GM19397 (cell line): ENCODE measurements at regions not wholly inside any gene's neighbourhood (a gene's known extent, or its start where the extent isn't known, plus 50 kb on each side); places are given as distances from the start of the nearest gene placed in this dataset.

Source experiments
- ATAC-seq: cut with Tn5 transposase; IDR thresholded peaks from one replicate; pipeline ENCODE4 v1.9.1; 2021; ENCODE audit warnings: mild to moderate bottlenecking, moderate library complexity; ENCODE audit not compliant: unreplicated experiment

DNA sequence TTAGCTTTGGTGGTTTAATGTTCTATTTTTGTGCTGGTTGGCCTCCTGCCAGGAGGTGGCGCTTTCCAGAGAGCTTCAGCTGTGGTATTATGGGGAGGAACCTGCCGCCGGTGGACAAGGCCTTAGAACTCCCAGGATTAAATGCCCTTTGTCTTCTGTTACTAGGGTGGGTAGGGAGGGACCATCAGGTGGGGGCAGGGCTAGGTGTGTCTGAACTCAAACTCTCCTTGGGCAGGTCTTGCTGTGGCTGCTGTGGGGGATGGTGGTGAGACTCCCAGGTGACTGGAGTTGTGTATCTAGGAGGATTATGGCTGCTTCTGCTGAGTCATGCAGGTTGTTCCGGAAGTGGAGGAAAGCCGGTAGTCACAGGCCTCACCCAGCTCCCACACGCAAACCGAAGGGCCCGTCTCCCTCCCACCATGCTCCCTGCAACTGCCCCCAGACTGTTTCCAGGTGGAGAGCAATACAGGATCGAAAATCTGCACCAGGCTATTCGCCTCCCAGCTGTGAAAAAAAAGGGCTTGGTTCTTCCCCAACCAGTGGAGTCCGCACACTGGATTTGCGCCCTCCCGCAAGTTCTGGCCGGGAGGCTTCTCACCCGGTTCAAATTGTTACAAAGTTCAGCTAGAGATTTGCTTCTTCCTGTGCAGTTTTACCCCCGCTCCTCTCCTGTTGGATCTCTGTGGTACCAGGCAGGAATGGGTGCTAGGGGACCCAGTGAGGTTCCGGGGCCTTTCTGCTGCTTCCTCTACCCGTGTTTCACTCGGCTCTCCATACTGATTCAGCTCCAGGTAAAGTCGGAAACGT, 220.5 kb downstream of the CENPF start:
- no peak for ATAC-seq

DNA sequence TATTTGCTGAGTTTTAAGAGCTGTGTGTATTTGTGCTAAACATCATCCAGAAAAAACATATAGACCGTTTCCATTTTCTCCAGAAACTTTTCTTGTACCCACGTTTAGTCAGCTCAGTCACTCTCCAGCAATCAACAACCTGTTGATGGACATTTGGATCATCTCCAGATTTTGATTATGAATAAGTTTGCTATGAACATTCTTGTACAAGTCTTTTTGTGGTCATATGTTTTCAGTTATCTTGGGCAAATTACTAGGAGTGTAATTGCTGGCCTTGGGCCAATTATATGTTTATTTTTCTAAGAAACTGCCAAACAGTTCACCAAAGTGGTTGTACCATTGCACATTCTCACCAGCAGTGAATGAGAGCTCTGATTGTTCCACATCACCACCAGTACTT, 221.8 kb downstream of the CENPF start:
- no peak for ATAC-seq

DNA sequence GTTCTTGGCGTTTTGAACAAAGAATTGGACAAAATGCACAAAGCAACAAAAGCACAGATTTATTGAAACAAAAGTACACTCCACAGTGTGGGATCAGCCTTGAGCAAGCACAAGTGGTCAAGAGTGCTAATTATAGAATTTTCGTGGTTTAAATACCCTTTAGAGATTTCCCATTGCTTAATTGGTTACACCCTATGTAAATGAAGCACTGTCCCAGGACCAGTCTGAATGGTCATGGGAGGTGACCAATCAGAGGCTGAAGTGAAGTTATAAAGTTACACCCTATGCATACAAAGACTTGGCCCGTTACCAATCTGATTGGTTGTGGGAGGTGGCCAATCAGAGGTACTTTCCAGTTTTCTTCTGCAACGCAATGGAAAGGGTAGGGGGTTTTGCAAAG, 223.6 kb downstream of the CENPF start:
- ATAC-seq = no peak

DNA sequence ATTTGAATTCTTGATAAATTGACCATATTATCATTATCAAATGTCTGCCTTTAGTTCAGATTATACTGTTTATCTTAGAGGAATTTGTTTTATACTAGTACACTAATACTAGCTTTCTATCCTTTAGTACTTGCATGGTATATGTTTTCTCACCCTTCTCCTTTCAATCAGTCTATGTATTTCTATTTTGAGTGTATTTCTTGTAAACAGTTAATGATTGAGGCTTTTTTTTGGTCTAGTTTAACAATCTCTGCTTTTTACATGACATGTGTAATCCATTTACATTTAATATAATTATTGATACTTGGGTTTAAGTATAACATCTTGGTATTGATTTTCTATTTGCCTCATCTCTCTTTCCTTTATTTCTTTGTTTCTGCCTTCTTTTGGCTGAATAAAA, 224.9 kb downstream of the CENPF start:
- ATAC-seq = no peak

DNA sequence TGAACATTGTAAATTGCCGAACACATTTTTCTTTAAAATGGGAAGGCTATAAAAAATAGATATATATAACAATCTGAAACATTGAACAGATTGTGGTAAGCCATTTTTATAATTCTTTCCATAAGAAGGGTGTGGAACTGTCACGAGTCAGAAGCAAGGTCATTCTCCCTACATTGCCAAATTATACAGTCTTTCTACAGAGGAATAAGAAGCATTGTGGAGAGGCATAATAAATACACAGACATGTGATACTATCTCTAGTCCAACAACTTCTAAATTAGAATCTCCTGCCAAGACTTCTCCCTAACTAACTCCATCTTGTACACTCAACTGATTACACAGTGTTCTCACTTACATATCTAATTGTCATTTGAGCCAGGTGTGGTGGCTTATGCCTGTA, 227.9 kb downstream of the CENPF start:
- ATAC-seq = no peak

DNA sequence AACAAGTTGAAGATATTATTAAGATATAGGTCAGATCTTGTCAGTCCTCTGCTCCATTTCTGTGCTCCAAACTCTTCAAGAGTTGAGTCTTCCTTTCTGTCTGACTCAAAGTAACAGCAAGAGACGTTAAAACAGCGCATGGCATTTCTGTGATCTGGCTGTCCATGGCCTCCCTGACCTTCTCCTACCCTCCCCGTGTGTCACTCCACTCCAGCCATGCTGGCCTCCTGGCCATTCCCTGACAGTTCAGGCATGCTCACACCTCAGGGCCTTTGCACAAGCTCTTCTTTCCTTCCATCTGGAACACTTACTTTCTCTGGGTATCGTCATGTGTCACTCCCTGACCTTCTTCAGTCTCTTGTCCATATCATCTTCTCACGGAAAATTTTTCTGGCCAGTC, 229.0 kb downstream of the CENPF start:
- ATAC-seq = no peak

DNA sequence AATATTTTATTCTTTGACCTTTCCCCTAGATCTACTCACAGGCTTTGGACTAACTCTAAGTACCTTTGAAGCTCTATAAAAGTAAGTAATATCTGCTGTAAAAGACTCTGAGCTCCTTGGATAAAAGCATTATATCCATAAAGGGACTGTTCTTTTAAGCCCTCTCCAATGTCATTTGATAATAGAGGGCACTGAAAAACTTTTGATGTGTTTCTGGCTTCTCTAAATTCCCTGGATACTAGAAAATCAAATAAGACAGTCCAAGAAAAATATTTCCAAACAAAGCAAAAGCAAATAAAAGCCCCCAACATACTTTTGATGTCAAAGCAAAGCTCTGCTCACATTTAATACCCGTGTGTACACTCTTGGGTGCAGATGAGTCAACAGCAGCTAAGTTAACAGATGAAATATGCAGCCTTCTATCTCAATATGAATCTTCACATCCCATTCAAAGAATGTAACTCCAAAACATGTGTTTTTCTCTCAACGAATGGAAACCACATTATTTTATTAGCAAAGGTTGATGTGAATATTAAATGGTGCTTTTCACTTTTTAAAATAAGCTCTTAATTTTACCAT, 230.3 kb downstream of the CENPF start:
- ATAC-seq = no peak

DNA sequence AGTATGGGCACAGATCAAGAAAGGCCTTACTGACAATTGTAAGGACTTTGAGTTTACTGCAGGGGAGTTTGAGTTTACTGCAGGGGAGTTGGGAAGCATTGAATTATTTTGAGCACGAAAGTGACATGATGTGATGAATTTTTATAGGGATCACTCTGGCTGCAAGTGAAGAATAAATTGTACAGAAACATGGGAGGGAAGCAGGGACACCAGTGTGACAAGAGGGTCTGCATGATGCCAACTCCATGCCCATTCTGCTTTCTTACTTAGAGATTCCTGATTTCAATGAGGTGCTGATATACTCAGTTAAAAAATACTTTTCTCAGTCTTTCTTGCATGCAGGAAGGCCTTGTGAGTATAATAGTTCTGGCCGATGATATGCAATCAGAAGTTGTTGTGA, 234.4 kb downstream of the CENPF start:
- no peak for ATAC-seq

DNA sequence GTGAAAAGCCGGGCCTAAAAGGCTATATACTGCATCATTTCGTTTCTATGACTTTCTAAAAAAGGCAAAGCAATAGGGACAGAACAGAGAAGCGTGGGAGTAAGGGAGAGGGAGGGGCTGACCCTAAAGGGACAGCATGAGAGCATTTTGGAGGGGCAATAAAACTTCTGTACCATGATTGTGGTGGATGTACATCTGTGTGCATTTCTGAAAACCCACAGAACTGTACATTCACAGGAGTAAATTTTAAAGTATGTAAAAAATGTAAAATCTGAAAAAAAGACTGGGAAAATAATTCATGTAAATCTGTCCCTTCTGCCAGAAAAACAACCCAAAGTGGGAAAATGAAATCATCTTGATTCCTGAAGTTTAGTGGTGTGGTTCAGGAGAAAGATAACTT, 235.4 kb downstream of the CENPF start:
- ATAC-seq = no peak

DNA sequence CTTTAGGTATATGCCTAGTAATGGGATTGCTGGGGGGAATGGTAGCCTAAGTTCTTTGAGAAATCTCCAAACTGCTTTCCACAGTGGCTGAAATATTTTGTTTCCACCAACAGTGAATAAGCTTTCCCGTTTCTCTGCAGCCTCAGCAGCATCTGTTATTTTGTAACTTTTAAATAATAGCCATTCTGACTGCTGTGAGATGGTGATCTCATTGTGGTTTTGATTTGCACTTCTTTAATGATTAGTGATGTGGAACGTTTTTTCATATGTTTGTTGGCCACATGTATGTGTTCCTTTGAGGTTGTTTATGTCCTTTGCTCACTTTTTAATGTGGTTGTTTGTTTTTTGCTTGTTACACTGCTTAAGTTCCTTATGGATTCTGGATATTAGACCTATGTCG, 237.4 kb downstream of the CENPF start:
- ATAC-seq = no peak

DNA sequence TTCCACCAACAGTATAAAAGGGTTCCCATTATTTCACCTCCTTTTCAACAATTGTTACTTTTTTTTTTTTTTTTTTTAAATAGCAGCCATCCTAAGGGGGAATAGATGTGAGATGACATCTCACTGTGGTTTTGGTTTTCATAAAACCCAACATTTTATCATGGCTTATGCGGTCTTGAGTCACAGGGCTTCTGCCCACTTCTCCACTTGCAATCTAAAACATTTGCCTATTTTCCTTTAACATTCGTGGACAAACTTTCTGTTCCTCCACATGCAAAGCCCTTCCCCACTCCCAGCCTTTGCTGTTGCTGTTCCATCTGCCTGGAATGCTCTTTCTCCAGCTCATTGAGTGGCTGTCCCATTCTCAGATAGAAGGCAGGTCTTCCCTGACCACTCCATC, 239.7 kb upstream of the KCNK2 start:
- ATAC-seq = no peak

DNA sequence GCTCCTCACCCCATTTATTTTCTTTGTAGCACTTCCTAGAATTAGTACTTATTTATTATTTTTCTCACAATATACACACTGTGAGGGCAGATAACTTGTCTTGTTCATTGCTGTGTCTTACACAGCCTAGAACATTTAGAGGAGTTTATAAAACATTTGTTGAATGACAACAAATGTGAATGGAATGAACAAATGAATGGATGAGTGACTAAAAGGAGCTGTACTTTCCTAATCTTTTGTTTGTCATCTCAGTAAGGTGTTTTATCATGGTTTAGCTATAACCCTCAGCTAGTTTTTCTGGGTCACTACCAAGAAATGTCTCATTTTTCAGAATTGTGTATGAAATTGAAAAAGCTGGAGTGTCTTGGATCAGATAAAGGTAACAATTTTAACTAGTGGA, 239.3 kb upstream of the KCNK2 start:
- ATAC-seq = no peak

DNA sequence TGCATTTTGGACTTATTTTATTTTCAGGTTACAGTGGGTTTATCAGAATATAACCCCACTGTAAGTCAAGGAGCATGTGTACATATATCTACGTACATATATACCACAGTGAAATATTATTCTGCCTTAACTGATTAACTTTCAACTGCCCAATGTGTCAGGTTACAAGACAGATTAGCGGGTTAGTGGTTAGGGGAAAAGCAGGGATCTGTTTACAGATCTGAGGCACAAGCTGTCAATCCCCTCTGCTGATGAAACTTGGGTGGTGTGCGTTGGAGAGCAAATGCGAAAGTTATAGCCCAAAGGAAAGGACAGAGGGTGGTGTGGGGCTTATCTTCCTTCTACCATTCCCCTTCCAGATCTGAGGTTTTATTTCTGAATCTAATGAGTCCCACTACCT, 238.2 kb upstream of the KCNK2 start:
- no peak for ATAC-seq

DNA sequence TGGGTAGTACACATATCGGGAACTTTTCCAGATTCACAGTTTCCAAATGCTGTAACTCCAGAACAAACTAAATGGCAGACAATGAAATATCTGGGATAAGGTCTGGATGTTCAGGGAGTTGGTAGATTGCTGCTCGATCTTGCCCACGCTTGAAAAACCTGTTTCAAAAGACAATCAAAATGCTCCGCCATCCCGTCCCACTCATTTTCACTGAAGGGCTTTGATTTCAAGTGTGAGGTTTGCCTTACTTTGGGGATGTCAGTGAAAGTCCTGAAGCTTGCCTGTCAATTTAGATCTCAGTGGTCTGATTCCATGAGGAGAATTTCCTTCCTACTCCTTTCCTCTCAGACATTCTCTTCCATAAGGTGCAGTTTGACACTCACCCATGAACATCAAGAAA, 236.3 kb upstream of the KCNK2 start:
- no peak for ATAC-seq

DNA sequence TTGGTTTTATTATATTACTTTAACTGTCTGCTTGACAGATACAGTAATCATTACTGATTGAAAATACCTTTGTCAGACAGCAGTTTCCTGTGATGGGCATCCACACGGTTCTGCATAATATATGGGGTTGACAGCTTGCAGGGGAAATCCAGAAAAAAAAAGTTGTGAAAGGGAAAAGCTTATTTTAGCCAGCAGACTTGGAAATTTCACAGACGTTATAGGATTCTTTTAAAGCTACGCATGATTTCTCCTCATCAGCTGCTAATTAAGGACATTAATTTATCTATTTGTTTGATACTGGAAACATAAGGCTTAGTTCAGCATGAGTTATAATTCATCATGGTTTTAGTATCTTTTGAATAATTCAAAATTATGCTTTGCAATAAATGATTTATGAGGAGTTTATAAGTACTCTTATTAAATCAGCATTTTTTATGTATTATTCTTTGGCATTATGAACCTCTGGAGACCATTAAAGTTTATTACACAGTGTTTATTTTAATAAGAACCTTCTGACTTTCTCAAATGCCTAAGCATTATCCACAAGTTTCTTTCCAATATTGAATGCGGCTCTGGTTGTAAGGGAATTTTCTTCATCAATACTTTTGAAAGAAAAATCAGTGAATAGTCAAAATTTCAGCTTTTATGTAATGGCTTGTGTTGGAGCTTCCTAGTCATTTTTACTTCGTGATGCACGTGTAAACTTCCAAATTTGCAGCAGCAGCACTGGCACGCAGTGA, 235.3 kb upstream of the KCNK2 start:
- ATAC-seq = no peak

DNA sequence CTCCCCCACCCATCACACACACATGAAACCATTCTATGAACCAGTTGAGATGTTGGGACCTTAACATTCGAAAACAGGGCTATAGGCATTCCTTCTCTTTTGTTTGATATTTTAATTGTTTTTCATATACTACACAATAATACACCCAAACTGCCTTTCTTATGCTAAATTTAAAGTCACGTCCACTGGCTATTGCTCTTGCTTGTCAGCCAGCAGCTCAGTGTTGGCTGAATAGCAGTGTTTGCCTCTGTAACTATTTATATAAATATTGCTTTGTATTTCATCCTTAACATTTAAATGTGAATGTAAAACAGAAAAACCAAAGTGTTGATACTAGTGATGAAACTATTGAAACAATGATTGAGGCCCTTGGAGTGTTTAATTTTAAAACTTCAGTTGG, 234.4 kb upstream of the KCNK2 start:
- no peak for ATAC-seq

DNA sequence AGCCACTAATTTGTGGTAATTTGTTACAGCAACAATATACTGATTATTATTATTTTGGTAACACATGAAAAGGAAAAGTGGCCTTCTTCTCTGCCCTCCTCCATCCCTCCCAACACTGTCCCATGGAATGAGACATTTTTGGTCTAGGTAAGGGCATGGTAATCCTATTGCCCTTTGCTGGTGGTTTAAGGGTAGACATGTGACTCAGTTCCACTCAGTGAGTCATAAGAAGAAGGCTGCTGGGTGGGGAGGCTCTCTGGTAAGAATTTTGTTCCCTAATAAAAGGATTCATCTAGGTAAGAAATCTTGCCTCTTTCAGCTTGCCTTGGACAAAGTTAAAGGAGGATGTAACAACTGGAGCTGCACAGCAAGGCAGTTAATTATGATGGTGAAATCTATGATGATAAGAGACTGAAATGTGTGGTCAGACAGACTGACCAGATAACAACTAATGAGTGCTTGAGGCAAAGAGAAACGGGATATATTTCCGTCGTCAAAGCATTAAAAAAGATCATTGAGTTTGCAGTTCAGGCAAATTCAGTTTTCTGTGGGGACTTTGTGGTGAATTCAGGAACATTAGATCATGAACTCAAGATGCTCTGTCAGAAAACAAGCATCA, 232.0 kb upstream of the KCNK2 start:
- ATAC-seq = no peak

DNA sequence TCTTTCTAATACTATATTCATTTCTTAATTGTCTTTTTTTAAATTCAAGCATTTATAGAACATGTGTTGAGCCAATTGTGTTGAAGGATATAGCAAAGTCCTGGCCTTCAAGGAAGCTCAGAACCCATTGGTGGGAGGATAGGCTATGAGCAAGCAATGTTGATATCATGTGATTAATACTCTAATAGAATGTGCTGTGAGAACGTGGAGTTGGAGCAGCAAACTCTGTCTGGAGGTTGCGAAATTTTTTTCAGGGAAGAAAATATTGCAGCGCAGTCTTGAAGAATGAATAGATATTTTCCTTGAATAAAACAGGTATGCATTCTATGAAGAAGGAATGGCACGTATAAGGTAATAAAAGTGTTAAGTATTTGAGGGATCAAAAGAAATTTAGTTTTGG, 229.2 kb upstream of the KCNK2 start:
- no peak for ATAC-seq

DNA sequence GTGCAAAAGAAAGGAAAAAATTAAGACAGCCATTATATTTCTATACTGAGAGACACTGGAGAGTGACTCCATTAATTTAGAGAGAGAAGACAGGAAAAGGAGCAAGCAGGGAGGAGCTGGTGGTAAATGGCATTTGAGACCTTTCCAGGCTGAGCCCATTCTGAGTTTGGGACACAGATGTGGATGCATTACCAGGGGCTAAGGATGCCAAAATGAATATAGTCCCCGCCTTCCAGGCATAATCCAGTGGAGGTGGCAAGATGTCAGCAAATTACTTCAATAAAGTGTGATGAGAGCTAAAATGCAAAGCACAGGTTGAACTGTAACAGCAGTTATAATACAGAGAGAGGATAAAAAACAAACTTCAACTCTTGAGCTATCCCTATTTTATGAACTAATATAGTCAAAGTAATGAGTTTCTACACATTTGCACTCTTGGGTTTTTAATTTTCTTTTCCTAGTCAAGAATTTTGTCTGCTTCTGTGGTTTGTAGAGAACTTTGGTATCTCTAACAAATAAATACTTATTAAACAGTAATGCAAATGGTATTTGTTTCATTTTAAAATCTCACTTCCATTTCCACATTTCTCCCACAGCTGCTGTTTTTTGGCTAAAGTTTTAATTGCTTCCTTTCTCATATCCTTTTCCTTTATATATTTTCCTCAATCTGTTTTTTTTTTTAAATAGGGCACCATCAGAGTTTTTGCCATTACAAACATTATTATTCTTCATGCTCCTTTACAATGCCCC, 228.2 kb upstream of the KCNK2 start:
- no peak for ATAC-seq

DNA sequence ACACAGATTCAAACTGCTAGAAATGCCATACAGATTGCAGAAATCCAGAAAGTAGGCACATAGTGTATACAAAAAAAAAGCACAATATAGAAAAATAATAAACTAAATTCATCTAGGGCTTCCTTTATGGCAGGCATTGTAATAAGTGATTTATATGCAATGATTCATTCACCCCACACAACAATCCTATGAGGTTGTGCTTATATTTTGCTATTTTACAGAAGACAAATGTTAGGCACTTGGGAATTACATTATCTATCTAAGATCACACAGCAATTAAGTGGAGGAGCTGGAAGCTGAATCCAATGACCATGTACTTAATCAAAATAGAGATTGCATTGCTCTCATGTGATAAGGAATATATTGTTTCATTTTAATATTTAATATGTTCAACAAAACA, 225.7 kb upstream of the KCNK2 start:
- ATAC-seq = no peak

DNA sequence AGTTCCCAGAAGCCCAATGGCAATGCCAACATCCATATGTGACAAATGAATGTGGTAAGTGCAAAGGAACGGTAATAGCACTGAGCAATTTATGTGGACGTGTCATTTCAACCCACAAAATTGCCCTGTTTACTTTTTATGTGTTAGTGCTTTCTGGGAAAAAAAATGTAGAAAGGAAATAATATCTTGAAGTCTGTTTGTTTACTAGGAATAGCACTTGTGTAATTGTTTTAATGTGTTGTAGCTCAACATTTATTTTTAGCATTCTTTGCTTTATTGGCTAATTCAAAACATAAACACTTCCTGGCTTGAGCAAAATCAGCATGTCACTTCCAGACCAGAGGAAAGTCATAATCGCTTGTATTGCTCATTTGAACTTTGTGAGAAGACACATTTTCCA, 224.8 kb upstream of the KCNK2 start:
- no peak for ATAC-seq
